Spleen (tissue), 11 donors: ENCODE measurements at regions not wholly inside any gene's neighbourhood (a gene's known extent, or its start where the extent isn't known, plus 50 kb on each side); places are given as distances from the start of the nearest gene placed in this dataset.

Experiments used
- DNase-seq: peaks from one replicate; pipeline ENCODE4 v3.0.0-alpha.2; 2020
- H3K27ac ChIP-seq, 8 donors: fragments of 200-600 bp; sonication (generic) in 7 of 8; 1 replicate in 4 of 8; 2 replicates in 4 of 8; pipeline versions ENCODE4 v1.5.0 to v1.8.0; 2016 to 2021; ENCODE audit warnings: inconsistent platforms in 4 of 8, mild to moderate bottlenecking in 4 of 8, moderate library complexity in 1 of 8
- H3K27me3 ChIP-seq, 7 donors: fragments of 200-600 bp; sonication (generic) in 6 of 7; replicated peaks in 1 of 7; 1 replicate in 4 of 7; 2 replicates in 3 of 7; pipeline versions ENCODE4 v1.5.0 to v1.8.0; 2016 to 2021; ENCODE audit warnings: inconsistent platforms in 3 of 7, mild to moderate bottlenecking in 1 of 7
- H3K36me3 ChIP-seq, 6 donors: fragments of 200-600 bp; sonication (generic) in 5 of 6; 1 replicate in 4 of 6; 2 replicates in 2 of 6; pipeline versions ENCODE4 v1.5.0 to v1.8.0; 2016 to 2021; ENCODE audit warnings: inconsistent platforms in 2 of 6
- H3K4me1 ChIP-seq, 6 donors: fragments of 200-600 bp; sonication (generic) in 5 of 6; 1 replicate in 3 of 6; 2 replicates in 3 of 6; pipeline versions ENCODE4 v1.5.0 to v1.8.0; 2016 to 2021; ENCODE audit warnings: inconsistent platforms in 3 of 6
- H3K4me3 ChIP-seq, 8 donors: fragments of 200-600 bp; sonication (generic) in 7 of 8; 1 replicate in 4 of 8; 2 replicates in 4 of 8; pipeline versions ENCODE4 v1.5.0 to v1.8.0; 2016 to 2021; ENCODE audit warnings: inconsistent platforms in 4 of 8, mild to moderate bottlenecking in 4 of 8, moderate library complexity in 2 of 8
- H3K9me3 ChIP-seq, 8 donors: fragments of 200-600 bp; sonication (generic) in 7 of 8; 1 replicate in 4 of 8; 2 replicates in 4 of 8; pipeline versions ENCODE4 v1.5.0 to v1.8.0; 2016 to 2021; ENCODE audit warnings: inconsistent platforms in 4 of 8
- POLR2A ChIP-seq, 3 donors: fragments of 450-650 bp; IDR thresholded peaks; one replicate each; pipeline ENCODE4 v1.5.1; 2017; ENCODE audit warnings: antibody characterized with exemption in 3 of 3, mild to moderate bottlenecking in 1 of 3
- POLR2AphosphoS5 ChIP-seq, 3 donors: sonication (generic); formaldehyde crosslinking; IDR thresholded peaks; one replicate each; pipeline ENCODE4 v1.5.1; 2017; ENCODE audit warnings: antibody characterized with exemption in 3 of 3
- WGBS, 5 donors: extraction: QIAGEN DNeasy Blood & Tissue Kit in 3 of 5; methylation state at CpG; one replicate each; pipeline versions ENCODE4 v1.1.5 to v1.1.7; 2013 to 2018; 5-methylcytosine and 5-hydroxymethylcytosine counted together
- intact Hi-C: fragments of 100-400 bp; cut with DNase I; formaldehyde crosslinking; loops from one replicate; pipeline ENCODE4 v1.15.0; 2023; ENCODE audit warnings: low total_unique reads
- TF ChIP-seq, protein P1 (sequence below), 11 experiments: fragments of 200-600 bp in 7 of 11; fragments of 450-650 bp in 4 of 11; sonication (generic) in 4 of 11; IDR thresholded peaks in 8 of 11; conservative IDR thresholded peaks in 3 of 11; 1 replicate in 7 of 11; 2 replicates in 4 of 11; pipeline versions ENCODE4 v1.4.0 to v1.8.0; 2016 to 2021; ENCODE audit warnings: antibody characterized with exemption in 11 of 11, inconsistent platforms in 4 of 11, mild to moderate bottlenecking in 1 of 11
- donor health status: healthy with polysubstance abuse.
- donor health status: DM: no; HTN: no; CAD: no; lungs with moderate emphysema.
- donor health status: DM: no; HTN: no; CAD: no.
- donor health status: Bipolar disorder and iron deficiency.
- donor health status: healthy.
- donor health status: DM: no; HTN: no; CAD: no.
- donor health status: DM: yes; HTN: yes; CAD: no.

DNA sequence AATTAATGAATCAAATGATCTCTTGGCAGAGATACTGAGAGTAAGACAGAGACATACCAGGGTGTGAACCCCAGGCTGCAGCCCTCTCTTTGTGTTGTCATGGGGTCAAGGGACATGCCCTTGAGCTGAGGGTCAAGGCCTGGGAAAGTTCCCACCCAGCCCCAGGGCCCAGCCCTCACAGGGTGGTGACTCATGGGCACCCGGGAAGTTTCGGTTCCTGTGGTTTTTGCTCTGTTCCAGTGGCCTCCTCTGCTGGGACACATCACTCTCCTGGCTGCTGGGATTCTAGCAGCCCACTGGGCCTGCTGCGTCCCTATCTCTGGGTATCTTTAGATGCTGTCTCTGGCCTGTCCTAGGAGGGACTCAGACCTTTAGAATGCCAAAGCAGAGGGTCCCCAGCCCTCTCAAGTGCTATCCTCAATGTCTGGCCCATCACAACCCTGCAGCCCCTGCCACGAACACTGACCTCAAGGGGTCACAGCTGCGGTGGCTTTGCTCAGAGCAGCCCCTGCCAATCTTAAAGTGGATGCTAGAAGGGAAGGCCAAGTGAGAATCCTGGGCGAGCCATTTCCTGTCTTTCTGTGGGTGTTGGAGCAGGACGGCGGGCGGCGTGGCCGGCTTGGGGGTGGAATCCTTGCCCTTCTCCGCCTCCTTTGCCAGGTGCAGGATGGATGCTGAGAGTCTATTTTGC lies 148.4 kb upstream of the TLE3 start:
- no peak overlapping the region for H3K4me3 ChIP-seq
- DNase-seq, result peak; percentile 75
- intact Hi-C loops, result no loop called here
- no peaks in the 10 kb centered on the region for H3K36me3 ChIP-seq
- 62 to 85% (median 78%) methylated on average over 9 to 12 of the region's 12 CpGs for WGBS, 5 donors
- peaks cover 0 to 60% (median 29%) of the 10 kb centered on the region in 6 donors for H3K4me1 ChIP-seq
- H3K9me3 ChIP-seq, result no peaks in the 10 kb centered on the region
- TF ChIP-seq, protein P1, sequence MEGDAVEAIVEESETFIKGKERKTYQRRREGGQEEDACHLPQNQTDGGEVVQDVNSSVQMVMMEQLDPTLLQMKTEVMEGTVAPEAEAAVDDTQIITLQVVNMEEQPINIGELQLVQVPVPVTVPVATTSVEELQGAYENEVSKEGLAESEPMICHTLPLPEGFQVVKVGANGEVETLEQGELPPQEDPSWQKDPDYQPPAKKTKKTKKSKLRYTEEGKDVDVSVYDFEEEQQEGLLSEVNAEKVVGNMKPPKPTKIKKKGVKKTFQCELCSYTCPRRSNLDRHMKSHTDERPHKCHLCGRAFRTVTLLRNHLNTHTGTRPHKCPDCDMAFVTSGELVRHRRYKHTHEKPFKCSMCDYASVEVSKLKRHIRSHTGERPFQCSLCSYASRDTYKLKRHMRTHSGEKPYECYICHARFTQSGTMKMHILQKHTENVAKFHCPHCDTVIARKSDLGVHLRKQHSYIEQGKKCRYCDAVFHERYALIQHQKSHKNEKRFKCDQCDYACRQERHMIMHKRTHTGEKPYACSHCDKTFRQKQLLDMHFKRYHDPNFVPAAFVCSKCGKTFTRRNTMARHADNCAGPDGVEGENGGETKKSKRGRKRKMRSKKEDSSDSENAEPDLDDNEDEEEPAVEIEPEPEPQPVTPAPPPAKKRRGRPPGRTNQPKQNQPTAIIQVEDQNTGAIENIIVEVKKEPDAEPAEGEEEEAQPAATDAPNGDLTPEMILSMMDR (IDR thresholded peaks at IDR 0.05 in 8 of 11, conservative IDR thresholded peaks at IDR 0.05 in 3 of 11), result no peak
- peak in 1 of 3 donors; percentile 14 for TF ChIP-seq POLR2AphosphoS5 (IDR thresholded peaks at IDR 0.05)
- peak overlapping the region in 1 of 8 donors; percentile 12 for H3K27ac ChIP-seq
- H3K27me3 ChIP-seq, result peaks cover 0 to 23% (median 0%) of the 10 kb centered on the region in 7 donors

DNA sequence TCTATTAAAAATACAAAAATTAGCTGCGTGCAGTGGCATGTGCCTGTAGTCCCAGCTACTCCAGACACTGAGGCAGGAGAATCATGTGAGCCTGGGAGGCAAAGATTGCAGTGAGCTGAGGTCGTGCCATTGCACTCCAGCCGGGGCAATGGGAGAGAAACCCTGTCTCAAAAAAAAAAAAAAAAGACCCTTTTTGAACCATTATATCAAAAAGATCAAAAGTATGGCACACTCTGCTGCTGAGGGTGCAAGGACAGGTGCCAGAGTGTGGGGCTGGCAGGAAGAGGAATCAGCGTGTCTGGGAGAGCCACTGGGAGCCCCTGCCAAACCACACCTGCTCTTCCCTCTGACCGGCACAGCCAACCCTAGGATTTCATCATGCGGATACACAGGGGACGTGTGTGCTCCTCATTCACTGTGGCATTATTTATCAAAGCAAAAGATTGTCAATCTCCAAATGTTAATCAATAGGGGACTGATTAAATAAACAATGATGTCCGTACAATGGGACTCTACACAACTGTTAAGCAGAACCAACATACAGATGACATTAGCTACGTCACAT lies 147.3 kb upstream of the TLE3 start:
- intact Hi-C loops, result no loop called here
- Histone ChIP-seq H3K27me3 (peaks cover 0 to 30% (median 0%) of the 10 kb centered on the region in 7 donors), H3K4me3 (no peak overlapping the region), H3K36me3 (no peaks in the 10 kb centered on the region), H3K27ac (no peak overlapping the region), H3K9me3 (no peaks in the 10 kb centered on the region), H3K4me1 (peaks cover 0 to 67% (median 31%) of the 10 kb centered on the region in 6 donors)
- 75 to 92% (median 88%) methylated on average over 9 of the region's 9 CpGs for WGBS, 5 donors
- TF ChIP-seq POLR2AphosphoS5 (IDR thresholded peaks at IDR 0.05), result no peak
- TF ChIP-seq, protein P1 (IDR thresholded peaks at IDR 0.05 in 8 of 11, conservative IDR thresholded peaks at IDR 0.05 in 3 of 11), result no peak
- TF ChIP-seq POLR2A (IDR thresholded peaks at IDR 0.05), result no peak
- no peak for DNase-seq

DNA sequence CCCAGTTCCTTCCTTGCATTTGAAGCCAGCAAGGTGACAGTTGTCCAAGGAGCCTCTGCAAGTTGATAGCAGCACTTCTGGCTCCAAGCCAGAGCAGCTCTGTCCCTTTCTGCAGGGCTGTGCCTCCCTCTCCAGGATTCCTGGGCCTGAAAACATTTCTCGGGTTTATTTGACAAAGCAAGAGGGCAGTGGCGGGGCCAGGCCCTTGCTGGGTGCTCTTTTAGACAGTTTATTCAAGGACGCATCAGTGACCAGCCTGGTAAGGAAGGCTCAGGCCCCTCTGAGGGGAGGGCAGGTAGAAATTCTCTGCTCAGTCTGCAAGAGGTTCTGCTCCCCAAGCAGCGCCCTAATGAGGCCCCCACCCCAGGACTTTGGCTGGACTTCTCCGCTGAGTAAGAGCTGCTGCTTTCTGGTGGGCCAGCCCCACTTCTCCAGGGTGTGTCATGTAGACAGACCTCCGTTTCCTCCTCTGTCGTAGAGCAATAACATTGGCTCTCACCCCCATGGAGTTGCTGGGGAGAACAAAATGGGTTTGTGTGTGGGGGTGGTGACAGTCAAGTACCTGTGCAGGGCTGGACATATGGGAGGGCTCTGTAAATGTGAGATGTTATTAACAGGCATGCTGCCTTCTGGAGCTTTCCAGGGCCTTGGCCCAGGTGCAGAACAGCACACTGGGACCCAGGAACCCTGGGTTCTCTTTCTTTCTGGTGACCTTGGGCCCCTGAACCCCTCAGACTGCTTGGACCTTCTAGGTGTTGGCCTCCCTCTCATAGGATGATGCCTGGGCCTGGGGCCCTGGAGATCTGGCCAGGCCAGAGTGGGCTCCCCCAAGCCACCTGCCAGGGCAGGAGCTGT lies 146.2 kb upstream of the TLE3 start:
- TF ChIP-seq POLR2AphosphoS5 (IDR thresholded peaks at IDR 0.05) (no peak), POLR2A (IDR thresholded peaks at IDR 0.05) (no peak)
- TF ChIP-seq, protein P1 (IDR thresholded peaks at IDR 0.05 in 8 of 11, conservative IDR thresholded peaks at IDR 0.05 in 3 of 11), result no peak
- peak; percentile 61 for DNase-seq
- no peaks in the 10 kb centered on the region for H3K36me3 ChIP-seq
- intact Hi-C loops, result no loop called here
- WGBS, 5 donors, result 86 to 92% (median 91%) methylated on average over 7 of the region's 7 CpGs
- no peaks in the 10 kb centered on the region for H3K9me3 ChIP-seq
- no peak overlapping the region for H3K27ac ChIP-seq
- H3K4me3 ChIP-seq, result no peak overlapping the region
- peaks cover 0 to 76% (median 31%) of the 10 kb centered on the region in 6 donors for H3K4me1 ChIP-seq
- H3K27me3 ChIP-seq, result peaks cover 0 to 30% (median 0%) of the 10 kb centered on the region in 7 donors
